HTR-8/SVneo (cell line): ENCODE measurements at regions not wholly inside any gene's neighbourhood (a gene's known extent, or its start where the extent isn't known, plus 50 kb on each side); places are given as distances from the start of the nearest gene placed in this dataset.
"Not testable (repeated sequence)": the region's sequence is repeated elsewhere in the genome, so short reads cannot be mapped to it uniquely, and the experiment has no call there.

Experiments used
- DNase-seq: peaks from one replicate; pipeline ENCODE4 v3.0.0; 2011; ENCODE audit warnings: low spot score, mixed read lengths; ENCODE audit not compliant: insufficient read length
- FAIRE-seq: peaks from 2 replicates; lab custom pipeline; 2011; peaks lifted over from hg19 to GRCh38; lab: Jason Lieb, UNC

- no peak for DNase-seq
- no peak for FAIRE-seq
These were observed 712.9 kb downstream of the NSUN3 start for GRCh38 chr3:94775746-94776145.

- FAIRE-seq, result no peak
- no peak for DNase-seq
These were observed 713.6 kb downstream of the NSUN3 start for GRCh38 chr3:94776401-94776915.

- no peak for DNase-seq
These were observed 715.4 kb downstream of the NSUN3 start for GRCh38 chr3:94778289-94778688.

GRCh38 chr3:94778814-94779494, 716.1 kb downstream of the NSUN3 start:
- DNase-seq (no peak), FAIRE-seq (no peak)

More at GRCh38 chr3:94778289-94778688, 715.4 kb downstream of the NSUN3 start:
- no peak for FAIRE-seq

DNA sequence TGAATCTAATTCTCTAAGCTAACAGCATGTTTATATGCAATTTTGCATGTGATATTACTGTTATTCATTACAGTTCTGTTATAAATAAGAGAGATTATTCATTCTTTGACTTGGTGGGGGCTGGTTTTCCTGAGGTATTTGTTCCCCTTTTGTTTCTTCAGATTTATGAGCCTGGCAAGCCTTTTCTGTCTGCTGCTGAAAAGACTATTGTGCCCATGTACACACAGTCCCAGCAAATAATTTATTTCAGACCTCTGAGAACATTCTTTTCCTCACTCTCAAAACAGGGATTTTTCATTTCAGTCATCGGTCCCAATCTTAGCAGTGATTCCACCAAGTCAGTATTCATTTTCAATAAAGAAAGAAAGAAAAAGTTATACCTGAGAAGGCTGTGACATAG, 716.8 kb downstream of the NSUN3 start:
- DNase-seq (no peak), FAIRE-seq (no peak)

DNA sequence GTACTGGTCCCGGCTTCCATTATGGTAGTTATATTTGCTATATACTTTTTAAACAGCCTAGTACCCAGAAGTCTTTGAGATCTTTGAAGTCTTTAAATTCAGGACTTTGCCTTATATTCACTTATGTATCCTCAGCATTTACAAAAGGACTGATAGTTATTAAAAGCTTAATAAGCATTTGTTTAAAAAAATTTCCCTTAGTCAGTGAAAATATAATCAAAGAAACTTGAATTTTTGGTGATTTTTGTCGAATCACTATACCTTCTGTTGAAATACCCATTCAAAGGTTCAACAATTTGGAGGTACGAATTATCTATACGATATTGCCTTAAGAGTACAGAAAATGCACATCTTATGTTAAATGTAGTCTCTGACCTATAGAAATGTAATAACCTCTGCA, 721.4 kb downstream of the NSUN3 start:
- DNase-seq (no peak), FAIRE-seq (no peak)

GRCh38 chr3:94787066-94787465, 724.2 kb downstream of the NSUN3 start:
- FAIRE-seq (no peak), DNase-seq (no peak)

DNA sequence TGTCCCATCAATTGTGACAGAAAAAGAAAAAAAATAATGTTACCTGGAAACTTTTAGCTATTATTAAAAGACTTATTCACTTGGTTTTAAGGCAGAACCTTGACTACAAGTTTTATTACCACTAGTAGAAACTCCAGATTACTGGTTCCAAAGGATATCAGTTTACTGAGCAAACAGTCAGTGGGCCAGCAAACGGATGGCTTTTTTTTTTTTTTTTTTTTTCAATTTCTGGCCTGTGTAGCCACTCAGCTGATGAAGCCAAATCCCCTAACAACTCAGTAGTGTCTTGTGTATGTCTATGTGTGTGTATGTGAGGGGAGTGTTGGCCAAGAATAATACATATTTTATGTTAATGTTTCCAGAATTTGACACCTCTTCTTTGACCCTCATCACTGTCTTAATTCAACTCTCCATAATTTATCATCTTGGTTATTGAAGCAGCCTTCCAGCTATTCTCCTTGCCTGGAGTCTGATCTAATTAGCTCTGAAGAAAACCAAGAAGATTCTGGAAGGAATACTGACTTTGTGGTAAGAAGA, 724.9 kb downstream of the NSUN3 start:
- no peak for FAIRE-seq

DNA sequence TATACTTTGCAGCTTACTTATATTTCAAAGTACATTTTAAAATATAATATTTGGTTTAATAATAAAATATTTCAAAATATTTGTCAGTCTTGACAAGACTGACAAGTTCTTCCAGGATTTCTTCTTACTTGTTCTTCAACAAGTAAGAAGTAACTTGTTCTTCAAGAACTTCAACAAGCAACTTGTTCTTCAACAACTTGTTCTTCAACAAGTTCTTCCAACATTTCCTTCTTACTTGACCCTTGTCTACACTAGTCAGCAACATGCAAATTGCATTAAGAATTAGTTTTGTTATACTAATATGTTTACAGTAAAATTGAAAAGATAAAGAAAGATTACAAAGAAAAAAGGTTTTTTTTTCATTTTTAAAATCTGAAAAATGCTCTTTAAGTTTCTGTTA, 731.7 kb downstream of the NSUN3 start:
- FAIRE-seq, result no peak
- no peak for DNase-seq

More for the DNA sequence above, 724.9 kb downstream of the NSUN3 start:
- no peak for DNase-seq

- no peak for FAIRE-seq
- no peak for DNase-seq
These were observed 736.7 kb downstream of the NSUN3 start for GRCh38 chr3:94799420-94800060.

DNA sequence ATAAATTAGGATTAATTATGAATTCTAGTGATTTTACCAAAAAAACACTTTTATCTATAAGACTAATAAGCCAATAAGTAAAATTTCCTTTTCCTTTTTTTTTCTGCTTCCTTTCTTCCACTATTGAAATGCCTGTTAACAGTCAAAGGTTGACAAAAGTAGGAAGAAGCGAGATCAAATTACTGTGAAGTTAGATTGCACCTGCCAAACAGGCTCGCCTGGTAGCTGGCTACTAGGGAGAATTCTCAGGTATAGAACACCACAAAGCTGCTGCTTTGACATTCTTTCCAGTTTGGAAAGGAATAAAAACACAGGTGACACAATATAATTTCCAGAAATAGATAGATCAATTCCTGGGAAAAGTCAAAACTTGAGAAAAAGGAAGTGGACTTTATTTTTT, 749.0 kb downstream of the NSUN3 start:
- no peak for FAIRE-seq
- no peak for DNase-seq

DNA sequence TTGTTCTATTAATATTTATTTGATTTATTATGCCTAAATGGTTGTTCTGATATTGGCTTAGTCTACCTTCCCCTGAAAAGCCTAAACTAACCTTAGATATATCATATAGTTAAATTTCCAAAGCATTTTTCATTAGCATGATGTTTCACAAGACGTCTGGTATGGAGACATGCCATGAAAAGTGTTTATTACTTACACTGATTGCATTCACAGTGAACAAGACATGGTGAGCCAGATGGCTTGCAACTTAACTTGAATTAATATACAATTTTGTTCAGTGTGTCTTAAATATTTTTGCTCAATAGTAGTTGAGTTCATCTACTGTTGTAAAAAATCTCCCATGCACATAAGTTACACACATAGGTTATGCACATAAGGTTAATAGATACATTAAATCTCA, 758.4 kb downstream of the NSUN3 start:
- DNase-seq (no peak), FAIRE-seq (no peak)

GRCh38 chr3:94822298-94822697, 759.4 kb downstream of the NSUN3 start:
- FAIRE-seq, result no peak
- no peak for DNase-seq

DNA sequence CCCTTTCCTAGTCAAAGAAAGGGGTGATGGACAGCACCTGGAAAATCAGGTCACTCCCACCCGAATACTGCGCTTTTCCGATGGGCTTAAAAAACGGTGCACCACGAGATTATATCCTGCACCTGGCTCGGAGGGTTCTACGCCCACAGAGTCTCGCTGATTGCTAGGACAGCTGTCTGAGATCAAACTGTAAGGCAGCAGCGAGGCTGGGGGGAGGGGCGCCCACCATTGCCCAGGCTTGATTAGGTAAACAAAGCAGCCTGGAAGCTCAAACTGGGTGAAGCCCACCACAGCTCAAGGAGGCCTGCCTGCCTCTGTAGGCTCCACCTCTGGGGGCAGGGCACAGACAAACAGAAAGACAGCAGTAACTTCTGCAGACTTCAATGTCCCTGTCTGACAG, 783.4 kb downstream of the NSUN3 start:
- not testable (repeated sequence) for DNase-seq, FAIRE-seq

DNA sequence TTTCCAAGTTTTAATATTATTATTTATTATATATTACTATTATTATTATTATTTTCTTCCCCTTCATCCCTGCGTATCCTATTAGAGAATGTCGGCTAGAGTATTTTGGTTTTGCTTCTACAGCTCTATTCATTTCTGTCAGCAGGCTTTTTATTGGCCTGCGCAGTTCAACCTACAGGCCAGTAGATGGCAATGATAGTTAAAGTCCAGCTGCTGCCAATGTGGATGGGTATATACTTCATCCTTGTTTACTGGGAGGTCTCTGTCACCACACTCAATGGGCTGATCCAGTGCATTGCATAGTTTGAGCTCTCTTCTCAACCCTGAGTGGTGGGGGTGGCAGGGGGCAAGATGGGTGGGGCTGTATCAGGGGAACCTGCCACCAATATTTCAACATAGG, 799.8 kb downstream of the NSUN3 start:
- no peak for FAIRE-seq
- DNase-seq, result peak; percentile 2

- FAIRE-seq, result no peak
These were observed 806.2 kb downstream of the NSUN3 start for GRCh38 chr3:94869059-94869547.

GRCh38 chr3:94873751-94874150, 810.9 kb downstream of the NSUN3 start:
- DNase-seq, result no peak
- no peak for FAIRE-seq

More at GRCh38 chr3:94869059-94869547, 806.2 kb downstream of the NSUN3 start:
- no peak for DNase-seq

DNA sequence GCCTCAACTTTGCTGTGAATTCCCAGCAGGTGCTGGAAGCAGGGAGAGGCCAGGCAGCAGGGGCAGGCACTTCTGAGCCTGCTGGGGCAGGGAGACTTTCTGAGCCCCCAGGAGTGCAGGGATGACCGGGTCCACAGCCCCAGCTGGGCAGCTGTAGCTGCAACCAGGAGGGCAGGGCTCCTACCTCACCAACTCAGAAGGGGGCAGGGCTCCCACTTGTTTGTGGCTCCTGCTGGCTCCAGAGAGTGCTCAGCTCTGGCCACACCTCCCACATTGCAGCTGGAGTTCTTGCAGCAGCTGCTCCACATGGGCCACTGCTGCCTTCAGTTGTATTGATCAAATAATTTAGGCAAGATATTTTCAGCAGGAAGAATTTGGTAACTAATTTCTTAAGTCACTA, 812.3 kb downstream of the NSUN3 start:
- DNase-seq, result no peak
- no peak for FAIRE-seq

GRCh38 chr3:94887065-94887464, 824.2 kb downstream of the NSUN3 start:
- DNase-seq (no peak), FAIRE-seq (no peak)

GRCh38 chr3:94896994-94897393, 834.1 kb downstream of the NSUN3 start:
- FAIRE-seq (no peak), DNase-seq (no peak)

DNA sequence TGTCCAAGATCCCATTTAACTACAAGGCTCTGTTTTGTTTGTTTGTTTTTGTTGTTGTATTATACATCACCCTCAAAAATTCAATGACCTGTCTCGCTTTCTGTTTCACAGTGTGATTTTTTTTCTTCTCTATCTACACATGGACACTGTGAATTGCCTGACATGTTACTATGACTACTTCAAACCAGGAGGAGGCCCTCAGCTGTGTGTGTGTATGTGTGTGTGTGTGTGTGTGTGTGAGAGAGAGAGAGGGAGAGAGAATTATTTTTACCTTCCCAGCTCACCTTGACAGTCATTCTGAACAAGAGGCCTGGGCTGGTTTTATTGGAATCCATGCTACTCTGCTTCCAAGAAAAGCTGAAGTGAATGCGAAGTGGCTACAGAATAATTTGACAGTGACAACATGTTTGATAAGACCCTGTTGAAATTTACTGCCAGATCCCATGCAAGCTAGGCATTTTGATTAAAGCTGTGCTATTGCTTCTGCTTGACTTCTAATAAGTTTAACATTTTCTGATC, 841.4 kb downstream of the NSUN3 start:
- DNase-seq (no peak), FAIRE-seq (no peak)
